Brain microvascular endothelial cell (primary cell): ENCODE measurements at regions not wholly inside any gene's neighbourhood (a gene's known extent, or its start where the extent isn't known, plus 50 kb on each side); places are given as distances from the start of the nearest gene placed in this dataset.

Source experiments
- DNase-seq: peaks from one replicate; pipeline ENCODE4 v3.0.0-alpha.2; 2020
- H3K27ac ChIP-seq: fragments of 250-450 bp; sonication (Bioruptor Pico); 2 replicates; pipeline ENCODE4 v1.5.1; 2020; ENCODE audit warnings: mild to moderate bottlenecking, moderate library complexity
- H3K27me3 ChIP-seq: fragments of 250-450 bp; sonication (Bioruptor Pico); replicated peaks from 2 replicates; pipeline ENCODE4 v1.5.1; 2020; ENCODE audit warnings: mild to moderate bottlenecking
- H3K36me3 ChIP-seq: fragments of 250-450 bp; sonication (Bioruptor Pico); replicated peaks from 2 replicates; pipeline ENCODE4 v1.5.1; 2020; ENCODE audit warnings: mild to moderate bottlenecking
- H3K4me3 ChIP-seq: 2 replicates; pipeline ENCODE4 v1.5.1; 2011; ENCODE audit warnings: low read depth, mild to moderate bottlenecking, control low read depth, low read length, moderate library complexity
- in situ Hi-C: cut with HindIII; loops from 2 replicates; pipeline ENCODE4 v1.10.0; 2017; ENCODE audit warnings: low sequenced_read_pairs, low pct_ligation_motif_present
- TF ChIP-seq, protein P1 (sequence below): IDR thresholded peaks from 2 replicates; pipeline ENCODE4 v1.5.1; 2011; ENCODE audit warnings: low read depth, mild to moderate bottlenecking, moderate library complexity, low read length, control low read depth, inconsistent platforms; ENCODE audit errors: missing control alignments

DNA sequence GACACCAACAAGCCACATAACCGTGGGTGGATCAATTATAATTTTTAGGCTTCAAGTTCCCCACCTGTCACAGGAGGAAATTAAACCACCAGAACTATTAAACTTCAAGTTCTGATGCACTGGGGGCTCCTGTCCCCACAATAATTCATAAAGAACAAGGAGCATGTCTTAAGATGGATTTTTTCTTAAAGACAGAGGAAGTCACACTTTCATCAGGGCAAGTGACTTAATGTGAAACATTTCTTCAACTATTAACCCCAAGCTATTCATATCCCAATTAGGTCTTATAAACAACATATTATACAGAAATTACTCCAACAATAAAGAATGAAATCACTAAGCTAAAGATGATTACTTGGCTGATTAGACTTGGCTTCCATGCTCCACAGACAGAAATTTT lies 292.5 kb downstream of the ETAA1 start:
- Histone ChIP-seq H3K36me3 (no peaks in the 10 kb centered on the region), H3K4me3 (no peak overlapping the region), H3K27ac (no peak overlapping the region), H3K27me3 (no peaks in the 10 kb centered on the region)
- DNase-seq, result no peak
- TF ChIP-seq, protein P1, sequence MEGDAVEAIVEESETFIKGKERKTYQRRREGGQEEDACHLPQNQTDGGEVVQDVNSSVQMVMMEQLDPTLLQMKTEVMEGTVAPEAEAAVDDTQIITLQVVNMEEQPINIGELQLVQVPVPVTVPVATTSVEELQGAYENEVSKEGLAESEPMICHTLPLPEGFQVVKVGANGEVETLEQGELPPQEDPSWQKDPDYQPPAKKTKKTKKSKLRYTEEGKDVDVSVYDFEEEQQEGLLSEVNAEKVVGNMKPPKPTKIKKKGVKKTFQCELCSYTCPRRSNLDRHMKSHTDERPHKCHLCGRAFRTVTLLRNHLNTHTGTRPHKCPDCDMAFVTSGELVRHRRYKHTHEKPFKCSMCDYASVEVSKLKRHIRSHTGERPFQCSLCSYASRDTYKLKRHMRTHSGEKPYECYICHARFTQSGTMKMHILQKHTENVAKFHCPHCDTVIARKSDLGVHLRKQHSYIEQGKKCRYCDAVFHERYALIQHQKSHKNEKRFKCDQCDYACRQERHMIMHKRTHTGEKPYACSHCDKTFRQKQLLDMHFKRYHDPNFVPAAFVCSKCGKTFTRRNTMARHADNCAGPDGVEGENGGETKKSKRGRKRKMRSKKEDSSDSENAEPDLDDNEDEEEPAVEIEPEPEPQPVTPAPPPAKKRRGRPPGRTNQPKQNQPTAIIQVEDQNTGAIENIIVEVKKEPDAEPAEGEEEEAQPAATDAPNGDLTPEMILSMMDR, result no peak
- in situ Hi-C loops, result no loop called here

- no peaks in the 10 kb centered on the region for H3K36me3 ChIP-seq
- in situ Hi-C loops, result no loop called here
- no peaks in the 10 kb centered on the region for H3K27me3 ChIP-seq
- TF ChIP-seq, protein P1, result no peak
- no peak overlapping the region for H3K4me3 ChIP-seq
- H3K27ac ChIP-seq, result no peak overlapping the region
- no peak for DNase-seq
These were observed 297.3 kb downstream of the ETAA1 start for GRCh38 chr2:67694445-67694844.

GRCh38 chr2:67701011-67701410 lies 303.9 kb downstream of the ETAA1 start:
- Histone ChIP-seq H3K36me3 (no peaks in the 10 kb centered on the region), H3K27ac (no peak overlapping the region), H3K27me3 (no peaks in the 10 kb centered on the region), H3K4me3 (no peak overlapping the region)
- no peak for DNase-seq
- TF ChIP-seq, protein P1, result no peak
- in situ Hi-C loops, result no loop called here

DNA sequence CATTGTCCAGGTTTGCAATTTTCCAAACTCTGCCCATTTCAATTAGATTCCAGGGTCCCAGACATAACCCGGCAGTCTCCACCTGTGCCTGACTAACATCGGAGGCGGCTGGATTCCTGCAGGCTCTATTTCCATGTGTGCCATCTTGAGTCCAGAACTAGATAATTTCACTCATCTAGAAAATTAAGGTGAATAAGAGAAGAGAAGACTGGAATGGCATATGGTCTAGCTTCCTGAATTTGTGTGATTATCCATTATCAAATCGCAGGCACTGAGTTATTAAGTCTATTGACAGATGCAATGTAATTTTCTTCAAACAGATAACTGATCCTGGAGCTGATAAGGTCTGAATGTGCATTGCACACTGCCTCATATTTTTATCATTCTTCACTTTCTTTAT lies 305.2 kb downstream of the ETAA1 start:
- TF ChIP-seq, protein P1, result no peak
- no peak for DNase-seq
- H3K27me3 ChIP-seq, result no peaks in the 10 kb centered on the region

GRCh38 chr2:67702937-67703336 lies 305.8 kb downstream of the ETAA1 start:
- no peak for DNase-seq
- TF ChIP-seq, protein P1, result no peak
- Histone ChIP-seq H3K27ac (no peak overlapping the region), H3K27me3 (no peaks in the 10 kb centered on the region), H3K4me3 (no peak overlapping the region), H3K36me3 (no peaks in the 10 kb centered on the region)
- in situ Hi-C loops, result no loop called here

More for the DNA sequence above, 305.2 kb downstream of the ETAA1 start:
- Histone ChIP-seq H3K36me3 (no peaks in the 10 kb centered on the region), H3K4me3 (no peak overlapping the region), H3K27ac (no peak overlapping the region)
- in situ Hi-C loops, result no loop called here

- in situ Hi-C loops, result no loop called here
- Histone ChIP-seq H3K27me3 (no peaks in the 10 kb centered on the region), H3K36me3 (no peaks in the 10 kb centered on the region), H3K27ac (no peak overlapping the region), H3K4me3 (no peak overlapping the region)
- TF ChIP-seq, protein P1, result no peak
- DNase-seq, result no peak
These were observed 308.9 kb downstream of the ETAA1 start for GRCh38 chr2:67706082-67706481.
